GM12878 (cell line): ENCODE measurements at regions not wholly inside any gene's neighbourhood (a gene's known extent, or its start where the extent isn't known, plus 50 kb on each side); places are given as distances from the start of the nearest gene placed in this dataset.

Experiments
- ATAC-seq: fragments of 200-7000 bp; cut with Tn5 transposase; 3 replicates; pipeline ENCODE4 v1.9.1; 2020; ENCODE audit warnings: mild to moderate bottlenecking, moderate library complexity
- BruUV-seq: library from RNA; stranded (reverse); fragments of 400-500 nt; replicated peaks from 2 replicates; lab custom pipeline; 2021; lab: Mats Ljungman, UMichigan
- CTCF ChIA-PET: fragments of 300-600 bp; sonication (Branson Sonifier 250); formaldehyde crosslinking; extraction: SDS; loops from one replicate; lab custom pipeline; 2021; ENCODE audit warnings: inconsistent platforms; lab: Yijun Ruan, JAX
- POLR2A ChIA-PET: fragments of 350-600 bp; formaldehyde crosslinking; extraction: SDS; loops from one replicate; lab custom pipeline; 2021; ENCODE audit warnings: inconsistent platforms; lab: Charles Lee
- RAD21 ChIA-PET: fragments of 300-600 bp; sonication (Branson Sonifier 250); formaldehyde crosslinking; loops from one replicate; lab custom pipeline; 2023; ENCODE audit warnings: antibody characterized with exemption; ENCODE audit not compliant: unreplicated experiment; lab: Charles Lee
- SMC1A ChIA-PET: fragments of 300-600 bp; sonication (Branson Sonifier 250); formaldehyde crosslinking; loops from one replicate; lab custom pipeline; 2023; ENCODE audit not compliant: unreplicated experiment, uncharacterized antibody; lab: Charles Lee
- DNase-seq: peaks from one replicate; pipeline ENCODE4 v3.0.0-alpha.2; 2011; ENCODE audit warnings: low read depth, low spot score
- FAIRE-seq: peaks from 3 replicates; lab custom pipeline; 2011; peaks lifted over from hg19 to GRCh38; lab: Jason Lieb, UNC
- H2AFZ ChIP-seq: 2 replicates; pipeline ENCODE4 v1.6.0; 2011; ENCODE audit warnings: low read depth, low read length, control low read depth; ENCODE audit not compliant: control insufficient read depth
- H3K27ac ChIP-seq: 2 replicates; pipeline ENCODE4 v1.5.1; 2011; ENCODE audit warnings: control low read depth; ENCODE audit not compliant: control insufficient read depth, insufficient read depth
- H3K27me3 ChIP-seq, 2 experiments: replicated peaks in 1 of 2; 2 replicates each; pipeline versions ENCODE4 v1.6.0 to v1.6.1; 2011; ENCODE audit warnings: low read length in 1 of 2; ENCODE audit not compliant: control insufficient read depth in 2 of 2, insufficient read depth in 2 of 2
- H3K36me3 ChIP-seq, 2 experiments: 2 replicates each; pipeline ENCODE4 v1.5.1; 2011; ENCODE audit warnings: low read length in 1 of 2; ENCODE audit not compliant: control insufficient read depth in 2 of 2, insufficient read depth in 2 of 2
- H3K4me1 ChIP-seq: 2 replicates; pipeline ENCODE4 v1.6.1; 2011; ENCODE audit warnings: mild to moderate bottlenecking, low read length, moderate library complexity, mixed read lengths; ENCODE audit not compliant: control insufficient read depth, insufficient read depth
- H3K4me2 ChIP-seq: 2 replicates; pipeline ENCODE4 v1.6.0; 2011; ENCODE audit warnings: control low read depth; ENCODE audit not compliant: control insufficient read depth, insufficient read depth
- H3K4me3 ChIP-seq: fragments of 200-600 bp; sonication (generic); 2 replicates; pipeline ENCODE4 v1.5.1; 2016
- H3K79me2 ChIP-seq: 2 replicates; pipeline ENCODE4 v1.6.0; 2011; ENCODE audit warnings: low read length; ENCODE audit not compliant: control insufficient read depth, insufficient read depth
- H3K9ac ChIP-seq: 2 replicates; pipeline ENCODE4 v1.8.0; 2011; ENCODE audit warnings: low read length, control low read depth, mixed read lengths; ENCODE audit not compliant: control insufficient read depth, insufficient read depth
- H3K9me3 ChIP-seq: replicated peaks from 3 replicates; pipeline ENCODE4 v1.5.1; 2011; ENCODE audit warnings: mild to moderate bottlenecking, low read length; ENCODE audit not compliant: control insufficient read depth, insufficient read depth
- H4K20me1 ChIP-seq: 2 replicates; pipeline ENCODE4 v1.6.0; 2011; ENCODE audit not compliant: control insufficient read depth, insufficient read depth
- BCL11A ChIP-seq: IDR thresholded peaks from 2 replicates; pipeline ENCODE4 v1.6.1; 2011; ENCODE audit warnings: low read depth, low read length
- IRF3 ChIP-seq: fragments of 450-650 bp; IDR thresholded peaks from 2 replicates; pipeline ENCODE4 v1.6.1; 2014; ENCODE audit warnings: mild to moderate bottlenecking
- SPI1 ChIP-seq: IDR thresholded peaks from 2 replicates; pipeline ENCODE4 v1.6.1; 2011; ENCODE audit warnings: low read depth, mild to moderate bottlenecking, low read length, moderate library complexity, borderline replicate concordance; ENCODE audit not compliant: insufficient read depth
- TARDBP ChIP-seq: IDR thresholded peaks from 2 replicates; pipeline ENCODE4 v1.6.1; 2016; ENCODE audit warnings: borderline replicate concordance
- TBL1XR1 ChIP-seq: IDR thresholded peaks from 2 replicates; pipeline ENCODE4 v1.6.1; 2012; ENCODE audit warnings: low read depth, low read length, improper control_type of control experiment
- WGBS: methylation state at CpG from one replicate; pipeline ENCODE4 v1.1.6; 2016; ENCODE audit warnings: low lambda C conversion rate; ENCODE audit not compliant: insufficient replicate concordance, insufficient coverage; ENCODE audit errors: missing lambda C conversion rate; 5-methylcytosine and 5-hydroxymethylcytosine counted together
- in situ Hi-C: fragments of 300-500 bp; cut with MboI; formaldehyde crosslinking; loops from 9 replicates; pipeline ENCODE4 v1.14.3; 2018; ENCODE audit warnings: mixed read lengths
- intact Hi-C: fragments of 100-400 bp; cut with micrococcal nuclease; formaldehyde crosslinking; loops from one replicate; pipeline ENCODE4 v1.14.2; 2022; ENCODE audit not compliant: unreplicated experiment

- Histone ChIP-seq H3K27me3 (no peaks in the 10 kb centered on the region), H2AFZ (no peak overlapping the region), H4K20me1 (no peaks in the 10 kb centered on the region), H3K27ac (no peak overlapping the region), H3K4me3 (no peak overlapping the region), H3K4me2 (no peak overlapping the region), H3K9ac (no peak overlapping the region), H3K9me3 (no peaks in the 10 kb centered on the region), H3K4me1 (no peaks in the 10 kb centered on the region)
- ATAC-seq (no peak), DNase-seq (no peak), FAIRE-seq (no peak)
- in situ Hi-C loops: no loop called here
- ChIA-PET SMC1A (interaction anchor here (1.7 to 2.9 kb wide), 2 partner anchors 9 to 11 kb away, joined by 6 to 14 read pairs; no protein-coding TSS in a partner anchor), RAD21 (no interaction called here), CTCF (interaction anchor here (1.0 to 1.7 kb wide), 2 partner anchors 11 to 20 kb away, joined by 3 to 4 read pairs; no protein-coding TSS in a partner anchor), POLR2A (interaction anchor here (1.4 to 2.5 kb wide), 2 partner anchors 9 to 11 kb away, joined by 7 to 10 read pairs; no protein-coding TSS in a partner anchor)
- intact Hi-C loops: no loop called here
- BruUV-seq: no TSS peak
- WGBS: 82% methylated on average over 5 of the region's 5 CpGs
- TF ChIP-seq BCL11A (no peak), IRF3 (no peak), SPI1 (no peak), TBL1XR1 (no peak), TARDBP (no peak)
- TF ChIP-seq, all 136 proteins: peak for 0
- no peaks in the 10 kb centered on the region for H3K36me3 ChIP-seq
- no peaks in the 10 kb centered on the region for H3K79me2 ChIP-seq
Observed at GRCh38 chr2:64307421-64307820, 146.5 kb upstream of the LGALSL start.
